Activated CD8-positive, alpha-beta T cell treated with anti-CD3 and anti-CD28 coated beads for 36 hours (primary cell): ENCODE measurements at regions not wholly inside any gene's neighbourhood (a gene's known extent, or its start where the extent isn't known, plus 50 kb on each side); places are given as distances from the start of the nearest gene placed in this dataset.

Source experiments
- ATAC-seq: fragments of 200-7000 bp; cut with Tn5 transposase; one replicate; pipeline ENCODE4 v1.10.0; 2021; ENCODE audit warnings: mild to moderate bottlenecking, moderate library complexity
- CTCF ChIA-PET: fragments of 350-600 bp; sonication (Branson Sonifier 250); formaldehyde crosslinking; loops from one replicate; lab custom pipeline; 2021; ENCODE audit warnings: antibody characterized with exemption; lab: Charles Lee
- POLR2A ChIA-PET: fragments of 350-600 bp; sonication (Branson Sonifier 250); formaldehyde crosslinking; loops from one replicate; lab custom pipeline; 2021; ENCODE audit warnings: antibody characterized with exemption; lab: Charles Lee
- DNase-seq: peaks from one replicate; pipeline ENCODE4 v3.0.0-alpha.2; 2020
- H3K27ac Mint-ChIP-seq: one replicate; pipeline ENCODE4 v1.8.0; 2021; ENCODE audit warnings: mild to moderate bottlenecking, mixed read lengths
- H3K27me3 Mint-ChIP-seq: one replicate; pipeline ENCODE4 v1.8.0; 2021; ENCODE audit warnings: mixed read lengths
- H3K36me3 Mint-ChIP-seq: one replicate; pipeline ENCODE4 v1.8.0; 2021; ENCODE audit warnings: low read depth, mixed read lengths
- H3K4me1 Mint-ChIP-seq: one replicate; pipeline ENCODE4 v1.8.0; 2021; ENCODE audit warnings: low read depth, mixed read lengths
- H3K4me3 Mint-ChIP-seq: one replicate; pipeline ENCODE4 v1.8.0; 2021; ENCODE audit warnings: mild to moderate bottlenecking, moderate library complexity, mixed read lengths
- H3K9me3 Mint-ChIP-seq: one replicate; pipeline ENCODE4 v1.8.0; 2021; ENCODE audit warnings: mixed read lengths
- CTCF ChIP-seq: fragments of 200-600 bp; IDR thresholded peaks from one replicate; pipeline ENCODE4 v1.8.0; 2022; ENCODE audit warnings: antibody characterized with exemption, mild to moderate bottlenecking
- intact Hi-C: fragments of 100-400 bp; cut with micrococcal nuclease; formaldehyde crosslinking; loops from one replicate; pipeline ENCODE4 v1.10.0; 2022

DNA sequence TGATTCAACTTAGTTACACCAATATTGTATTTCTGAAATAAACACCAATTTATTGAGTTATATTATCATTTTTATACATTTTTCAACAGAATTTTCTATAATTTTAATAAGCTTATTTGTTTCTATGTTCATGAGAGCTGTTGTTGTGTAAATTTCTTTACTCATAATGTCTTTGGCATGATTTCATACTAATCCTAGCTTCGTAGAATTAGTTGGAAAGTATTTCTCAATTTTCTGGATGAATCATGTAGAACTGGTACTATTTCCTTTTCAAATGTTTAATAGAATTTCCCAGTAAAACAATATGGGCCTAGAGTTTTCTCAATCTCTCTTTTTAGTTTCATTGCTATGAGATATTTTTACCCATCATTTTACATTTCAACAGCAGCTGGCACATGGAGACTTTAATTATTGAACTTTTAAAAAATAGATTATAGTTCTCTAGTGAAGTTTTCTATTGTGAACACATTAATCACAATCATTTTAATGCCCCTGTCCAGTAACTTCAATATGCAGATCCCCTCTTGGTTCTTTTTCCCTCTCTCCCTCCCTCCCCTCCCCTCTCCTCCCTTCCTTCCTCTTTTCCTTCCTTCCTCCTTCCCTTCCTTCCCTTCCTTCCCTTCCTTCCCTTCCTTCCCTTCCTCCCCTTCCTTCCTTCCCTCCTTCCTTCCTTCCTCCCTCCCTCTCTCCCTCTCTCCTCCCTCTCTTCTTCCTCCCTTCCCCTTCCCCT is 1357.1 kb downstream of the ZPLD1 start:
- no peak for TF ChIP-seq CTCF
- H3K4me1 Mint-ChIP-seq, result no peaks in the 10 kb centered on the region
- H3K36me3 Mint-ChIP-seq, result no peaks in the 10 kb centered on the region
- ATAC-seq (no peak), DNase-seq (no peak)
- H3K27ac Mint-ChIP-seq, result no peak overlapping the region
- no peaks in the 10 kb centered on the region for H3K27me3 Mint-ChIP-seq
- H3K4me3 Mint-ChIP-seq, result no peak overlapping the region
- intact Hi-C loops, result no loop called here
- ChIA-PET POLR2A (no interaction called here), CTCF (no interaction called here)
- no peaks in the 10 kb centered on the region for H3K9me3 Mint-ChIP-seq

DNA sequence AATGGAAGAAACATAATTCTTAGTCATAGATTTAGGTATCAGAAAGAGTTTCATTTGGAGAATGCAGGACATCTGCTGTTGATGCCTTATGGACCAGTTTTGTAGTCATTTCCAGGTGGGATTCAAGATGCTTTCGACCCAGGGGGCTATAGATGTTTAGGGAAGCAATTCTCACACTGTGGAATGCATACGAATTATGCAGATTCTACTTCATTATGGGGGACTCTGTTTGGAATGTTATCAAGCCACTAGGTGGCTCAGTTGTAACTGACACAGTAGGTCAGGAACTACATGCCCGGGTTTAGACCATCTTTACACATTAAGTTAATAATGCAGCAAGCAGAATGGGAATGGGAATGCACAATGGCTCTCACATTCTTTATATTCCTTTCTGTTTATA is 1359.8 kb downstream of the ZPLD1 start:
- no peaks in the 10 kb centered on the region for H3K27me3 Mint-ChIP-seq
- no peaks in the 10 kb centered on the region for H3K36me3 Mint-ChIP-seq
- ATAC-seq (no peak), DNase-seq (no peak)
- intact Hi-C loops, result no loop called here
- H3K9me3 Mint-ChIP-seq, result no peaks in the 10 kb centered on the region
- H3K4me1 Mint-ChIP-seq, result no peaks in the 10 kb centered on the region
- H3K27ac Mint-ChIP-seq, result no peak overlapping the region
- no peak overlapping the region for H3K4me3 Mint-ChIP-seq
- ChIA-PET CTCF (no interaction called here), POLR2A (no interaction called here)
- TF ChIP-seq CTCF, result no peak

DNA sequence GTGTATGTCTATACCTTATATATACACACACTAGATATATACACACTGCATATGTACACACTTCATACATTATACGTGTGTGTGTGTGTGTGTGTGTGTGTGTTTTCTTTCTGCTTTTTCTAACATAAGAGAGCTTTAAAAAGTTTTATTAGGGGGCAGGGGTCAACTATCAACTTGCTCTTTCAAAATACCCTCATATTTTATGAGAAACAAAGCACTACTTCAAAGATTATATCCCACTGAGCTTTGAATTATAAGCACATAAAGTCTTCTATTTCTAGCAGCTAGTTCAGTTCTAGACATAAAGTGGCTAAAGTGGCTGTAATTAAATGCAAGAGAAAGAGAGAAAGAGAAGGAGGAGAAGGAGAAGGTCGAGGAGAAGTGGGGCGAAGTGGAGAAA is 1361.3 kb downstream of the ZPLD1 start:
- Mint-ChIP-seq H3K27me3 (no peaks in the 10 kb centered on the region), H3K27ac (no peak overlapping the region), H3K9me3 (peaks cover 1% of the 10 kb centered on the region), H3K36me3 (no peaks in the 10 kb centered on the region), H3K4me3 (no peak overlapping the region), H3K4me1 (no peaks in the 10 kb centered on the region)
- ChIA-PET POLR2A (no interaction called here), CTCF (no interaction called here)
- intact Hi-C loops, result no loop called here
- no peak for DNase-seq
- ATAC-seq, result no peak
- TF ChIP-seq CTCF, result no peak

GRCh38 chr3:103803787-103804186 is 1369.0 kb downstream of the ZPLD1 start:
- H3K27me3 Mint-ChIP-seq, result no peaks in the 10 kb centered on the region
- peaks cover 14% of the 10 kb centered on the region for H3K9me3 Mint-ChIP-seq
- no peaks in the 10 kb centered on the region for H3K36me3 Mint-ChIP-seq
- ChIA-PET POLR2A (no interaction called here), CTCF (no interaction called here)
- DNase-seq (no peak), ATAC-seq (no peak)
- H3K4me3 Mint-ChIP-seq, result no peak overlapping the region
- H3K4me1 Mint-ChIP-seq, result no peaks in the 10 kb centered on the region
- intact Hi-C loops, result no loop called here
- no peak for TF ChIP-seq CTCF
- no peak overlapping the region for H3K27ac Mint-ChIP-seq

GRCh38 chr3:103810167-103810566 is 1375.4 kb downstream of the ZPLD1 start:
- CTCF ChIA-PET, result no interaction called here
- no peaks in the 10 kb centered on the region for H3K4me1 Mint-ChIP-seq
- H3K9me3 Mint-ChIP-seq, result peaks cover 8% of the 10 kb centered on the region
- no peak overlapping the region for H3K4me3 Mint-ChIP-seq
- ATAC-seq (no peak), DNase-seq (no peak)
- intact Hi-C loops, result no loop called here
- no peak overlapping the region for H3K27ac Mint-ChIP-seq
- no peaks in the 10 kb centered on the region for H3K27me3 Mint-ChIP-seq
- POLR2A ChIA-PET, result no interaction called here
- H3K36me3 Mint-ChIP-seq, result no peaks in the 10 kb centered on the region
- TF ChIP-seq CTCF, result no peak
